OCI-LY1 (cell line): ENCODE measurements at regions not wholly inside any gene's neighbourhood (a gene's known extent, or its start where the extent isn't known, plus 50 kb on each side); places are given as distances from the start of the nearest gene placed in this dataset.
"Not testable (repeated sequence)": the region's sequence is repeated elsewhere in the genome, so short reads cannot be mapped to it uniquely, and the experiment has no call there.

ENCODE experiments used
- H2AFZ ChIP-seq: fragments of 200-600 bp; sonication (generic), shearing (Covaris generic); 2 replicates; pipeline ENCODE4 v1.6.0; 2014; ENCODE audit warnings: antibody characterized with exemption, mild to moderate bottlenecking, low read length
- H3F3A ChIP-seq: fragments of 200-600 bp; sonication (generic), shearing (Covaris generic); 2 replicates; pipeline ENCODE4 v1.6.0; 2014; ENCODE audit warnings: mild to moderate bottlenecking, antibody characterized with exemption, low read length, moderate library complexity; ENCODE audit not compliant: insufficient read depth
- H3K27ac ChIP-seq: fragments of 200-600 bp; sonication (generic); 2 replicates; pipeline ENCODE4 v1.5.1; 2014; ENCODE audit warnings: low read length, mixed run types, mild to moderate bottlenecking, low read depth; ENCODE audit not compliant: poor library complexity, severe bottlenecking
- H3K27me3 ChIP-seq: fragments of 200-600 bp; sonication (generic); 2 replicates; pipeline ENCODE4 v1.6.0; 2014; ENCODE audit warnings: antibody characterized with exemption, mild to moderate bottlenecking, low read length, moderate library complexity; ENCODE audit not compliant: insufficient read depth
- H3K36me3 ChIP-seq: fragments of 200-600 bp; sonication (generic); 2 replicates; pipeline ENCODE4 v1.6.1; 2014; ENCODE audit warnings: mild to moderate bottlenecking, antibody characterized with exemption, low read length, moderate library complexity, mixed read lengths; ENCODE audit not compliant: insufficient read depth
- H3K4me1 ChIP-seq: fragments of 200-600 bp; sonication (generic); 2 replicates; pipeline ENCODE4 v1.5.1; 2014; ENCODE audit warnings: mild to moderate bottlenecking, low read length, moderate library complexity; ENCODE audit not compliant: insufficient read depth, severe bottlenecking
- H3K4me2 ChIP-seq: fragments of 200-600 bp; sonication (generic), shearing (Covaris generic); 2 replicates; pipeline ENCODE4 v1.6.1; 2014; ENCODE audit warnings: low read length
- H3K4me3 ChIP-seq: fragments of 200-600 bp; sonication (generic); 2 replicates; pipeline ENCODE4 v1.5.1; 2014; ENCODE audit warnings: low read length, low read depth, mild to moderate bottlenecking, mixed read lengths; ENCODE audit not compliant: poor library complexity, severe bottlenecking
- H3K79me2 ChIP-seq: fragments of 200-600 bp; shearing (Covaris generic); 2 replicates; pipeline ENCODE4 v1.6.1; 2016; ENCODE audit warnings: mixed run types, low read length, mixed read lengths; ENCODE audit not compliant: insufficient read depth
- H3K9ac ChIP-seq: fragments of 200-600 bp; sonication (generic), shearing (Covaris generic); 2 replicates; pipeline ENCODE4 v1.6.1; 2014; ENCODE audit warnings: mild to moderate bottlenecking, low read length, mixed read lengths
- H3K9me2 ChIP-seq: fragments of 200-600 bp; sonication (generic), shearing (Covaris generic); 2 replicates; pipeline ENCODE4 v1.6.1; 2014; ENCODE audit warnings: low read depth, mild to moderate bottlenecking, low read length, mixed read lengths
- H3K9me3 ChIP-seq: fragments of 200-600 bp; shearing (Covaris generic); 2 replicates; pipeline ENCODE4 v1.6.1; 2014; ENCODE audit warnings: low read length, mixed read lengths
- H4K20me1 ChIP-seq: fragments of 200-600 bp; sonication (generic), shearing (Covaris generic); 2 replicates; pipeline ENCODE4 v1.6.0; 2016; ENCODE audit warnings: mild to moderate bottlenecking, low read length; ENCODE audit not compliant: insufficient read depth
- CTCF ChIP-seq: fragments of 200-600 bp; sonication (generic), shearing (Covaris generic); IDR thresholded peaks from 2 replicates; pipeline ENCODE4 v1.5.1; 2017; ENCODE audit warnings: mild to moderate bottlenecking, antibody characterized with exemption, low read length, moderate library complexity, mixed read lengths
- EZH2 ChIP-seq: fragments of 200-600 bp; sonication (generic), shearing (Covaris generic); IDR thresholded peaks from 2 replicates; pipeline ENCODE4 v1.8.0; 2017; ENCODE audit warnings: borderline replicate concordance, mixed run types, mild to moderate bottlenecking, antibody characterized with exemption, low read length, moderate library complexity, mixed read lengths

GRCh38 chr3:10109-10996, 186.2 kb upstream of the CHL1 start:
- not testable (repeated sequence) for H3K9me3 ChIP-seq, H3F3A ChIP-seq, H2AFZ ChIP-seq, H3K9me2 ChIP-seq, H3K79me2 ChIP-seq, H3K9ac ChIP-seq, H3K27me3 ChIP-seq, H3K27ac ChIP-seq, H3K4me3 ChIP-seq, H3K36me3 ChIP-seq, H3K4me2 ChIP-seq, H3K4me1 ChIP-seq, H4K20me1 ChIP-seq

GRCh38 chr3:11734-12133, 184.8 kb upstream of the CHL1 start:
- Histone ChIP-seq H3K9me2 (no peaks in the 10 kb centered on the region), H3F3A (0 out of 2 replicates have a peak, but pooled peaks cover 2% of the 10 kb centered on the region), H4K20me1 (no peaks in the 10 kb centered on the region), H3K9ac (no peak overlapping the region), H3K4me3 (peak overlapping the region; percentile 59), H3K9me3 (no peaks in the 10 kb centered on the region), H3K4me2 (peak overlapping the region; percentile 70; the same call in 1 of the 2 replicates), H3K36me3 (no peaks in the 10 kb centered on the region), H2AFZ (no peak overlapping the region), H3K27me3 (no peaks in the 10 kb centered on the region), H3K27ac (peak overlapping the region; percentile 60), H3K79me2 (no peaks in the 10 kb centered on the region), H3K4me1 (peaks cover 5% of the 10 kb centered on the region)
- TF ChIP-seq EZH2: no peak
- no peak for TF ChIP-seq CTCF

GRCh38 chr3:14652-15051, 181.9 kb upstream of the CHL1 start:
- Histone ChIP-seq H3K27me3 (no peaks in the 10 kb centered on the region), H3F3A (0 out of 2 replicates have a peak, but pooled peaks cover 2% of the 10 kb centered on the region), H3K4me2 (no peak overlapping the region), H3K79me2 (no peaks in the 10 kb centered on the region), H3K4me3 (no peak overlapping the region), H3K27ac (no peak overlapping the region), H3K4me1 (peaks cover 5% of the 10 kb centered on the region), H3K9ac (no peak overlapping the region), H3K9me3 (no peaks in the 10 kb centered on the region), H3K9me2 (no peaks in the 10 kb centered on the region), H4K20me1 (no peaks in the 10 kb centered on the region), H2AFZ (no peak overlapping the region), H3K36me3 (no peaks in the 10 kb centered on the region)
- TF ChIP-seq EZH2: no peak
- TF ChIP-seq CTCF: no peak

DNA sequence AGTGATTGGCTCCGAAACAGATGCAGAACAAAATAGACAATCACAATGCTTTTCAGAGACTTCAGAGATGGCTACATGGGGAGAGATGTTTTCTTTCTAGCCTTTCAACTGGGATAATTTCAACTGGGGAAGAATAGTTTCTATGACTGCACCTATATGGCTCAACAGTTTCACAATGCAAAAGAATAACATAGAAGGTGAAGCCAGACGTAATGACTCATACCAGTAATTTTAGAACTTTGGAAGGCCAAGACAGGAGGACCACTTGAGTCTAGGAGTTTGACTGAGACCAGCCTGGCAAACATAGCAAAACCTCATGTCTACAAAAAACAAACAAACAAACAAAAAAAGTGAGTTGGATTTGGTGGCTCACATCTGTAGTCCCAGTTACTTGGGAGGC, 180.2 kb upstream of the CHL1 start:
- Histone ChIP-seq H3K9me2 (no peaks in the 10 kb centered on the region), H3K4me3 (no peak overlapping the region), H3K36me3 (no peaks in the 10 kb centered on the region), H2AFZ (no peak overlapping the region), H3F3A (no peaks in the 10 kb centered on the region), H3K27ac (no peak overlapping the region), H3K4me2 (no peak overlapping the region), H3K4me1 (peaks cover 5% of the 10 kb centered on the region), H3K79me2 (no peaks in the 10 kb centered on the region), H3K9ac (no peak overlapping the region), H4K20me1 (no peaks in the 10 kb centered on the region), H3K27me3 (no peaks in the 10 kb centered on the region), H3K9me3 (no peaks in the 10 kb centered on the region)
- TF ChIP-seq EZH2: no peak
- TF ChIP-seq CTCF: no peak
